Mesendoderm (in vitro differentiated cells): ENCODE measurements at regions not wholly inside any gene's neighbourhood (a gene's known extent, or its start where the extent isn't known, plus 50 kb on each side); places are given as distances from the start of the nearest gene placed in this dataset.

Experiments used
- DNase-seq: peaks from one replicate; pipeline ENCODE4 v3.0.0; 2013
- H2AK5ac ChIP-seq: 2 replicates; pipeline ENCODE4 v1.6.1; 2013; ENCODE audit warnings: low read length, inconsistent platforms
- H2BK120ac ChIP-seq: 2 replicates; pipeline ENCODE4 v1.6.1; 2013; ENCODE audit warnings: low read depth, mild to moderate bottlenecking, low read length, moderate library complexity, mixed read lengths
- H2BK15ac ChIP-seq: replicated peaks from 2 replicates; pipeline ENCODE4 v1.6.1; 2013; ENCODE audit warnings: low read depth, mild to moderate bottlenecking, moderate library complexity
- H2BK5ac ChIP-seq: 2 replicates; pipeline ENCODE4 v1.6.1; 2013; ENCODE audit warnings: low read length, inconsistent platforms
- H3K18ac ChIP-seq: 2 replicates; pipeline ENCODE4 v1.6.1; 2013; ENCODE audit warnings: mild to moderate bottlenecking, low read length, mixed read lengths
- H3K23ac ChIP-seq: one replicate; pipeline ENCODE4 v1.6.1; 2013; ENCODE audit warnings: low read length
- H3K27ac ChIP-seq: 2 replicates; pipeline ENCODE4 v1.5.1; 2013; ENCODE audit warnings: low read depth, mild to moderate bottlenecking, inconsistent platforms, low read length, moderate library complexity
- H3K27me3 ChIP-seq: 2 replicates; pipeline ENCODE4 v1.6.1; 2013; ENCODE audit warnings: low read length, control low read depth, mild to moderate bottlenecking, inconsistent platforms; ENCODE audit not compliant: insufficient read depth, poor library complexity
- H3K36me3 ChIP-seq: 2 replicates; pipeline ENCODE4 v1.6.1; 2013; ENCODE audit warnings: low read length, inconsistent platforms; ENCODE audit not compliant: control insufficient read depth, insufficient read depth
- H3K4ac ChIP-seq: one replicate; pipeline ENCODE4 v1.6.1; 2013; ENCODE audit warnings: low read depth, mild to moderate bottlenecking, low read length, moderate library complexity
- H3K4me1 ChIP-seq: 2 replicates; pipeline ENCODE4 v1.6.1; 2013; ENCODE audit warnings: low read depth, low read length, inconsistent platforms; ENCODE audit not compliant: control insufficient read depth
- H3K4me2 ChIP-seq: 2 replicates; pipeline ENCODE4 v1.6.1; 2013; ENCODE audit warnings: low read length
- H3K4me3 ChIP-seq: 2 replicates; pipeline ENCODE4 v1.5.1; 2013; ENCODE audit warnings: mild to moderate bottlenecking, low read length
- H3K56ac ChIP-seq: one replicate; pipeline ENCODE4 v1.6.1; 2013; ENCODE audit warnings: low read length
- H3K79me1 ChIP-seq: 2 replicates; pipeline ENCODE4 v1.6.1; 2013; ENCODE audit warnings: low read length, inconsistent platforms
- H3K79me2 ChIP-seq: 2 replicates; pipeline ENCODE4 v1.6.1; 2013; ENCODE audit warnings: mild to moderate bottlenecking, low read length; ENCODE audit not compliant: control insufficient read depth, insufficient read depth
- H3K9ac ChIP-seq: 2 replicates; pipeline ENCODE4 v1.6.1; 2013; ENCODE audit warnings: low read length, inconsistent platforms
- H4K5ac ChIP-seq: one replicate; pipeline ENCODE4 v1.6.1; 2013; ENCODE audit warnings: low read length
- H4K8ac ChIP-seq: one replicate; pipeline ENCODE4 v1.6.1; 2013; ENCODE audit warnings: low read depth, mild to moderate bottlenecking, control low read depth, low read length, moderate library complexity
- WGBS: extraction: QIAGEN DNeasy Blood & Tissue Kit; methylation state at CpG from one replicate; pipeline ENCODE4 v1.1.7; 2013; ENCODE audit warnings: low lambda C conversion rate, missing lambda C conversion rate; ENCODE audit not compliant: insufficient coverage; ENCODE audit errors: extremely low coverage; 5-methylcytosine and 5-hydroxymethylcytosine counted together

DNA sequence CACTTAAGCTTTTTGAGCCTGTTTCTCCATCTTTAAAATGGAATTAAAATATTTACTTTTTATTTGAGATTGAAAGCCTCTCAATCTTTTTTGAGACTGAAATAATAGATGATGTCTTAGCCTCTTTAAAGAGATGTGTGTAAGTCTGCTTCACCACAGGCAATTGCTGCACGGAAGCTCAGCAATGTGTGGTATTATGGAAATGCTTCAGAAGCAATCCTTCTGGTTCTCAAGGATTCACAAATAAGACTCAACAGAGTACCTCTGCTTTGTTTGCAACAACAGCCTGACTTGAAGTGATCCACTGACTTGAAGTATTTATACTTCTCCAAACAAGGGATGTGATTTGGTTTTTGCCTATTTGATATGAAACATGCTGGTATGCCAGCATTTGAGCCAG, 332.0 kb upstream of the RASGRP1 start:
- no CpG with 5 or more reads among the region's 1 CpG for WGBS
- Histone ChIP-seq H4K8ac (no peak overlapping the region), H3K56ac (no peak overlapping the region), H2AK5ac (no peak overlapping the region), H3K4me1 (no peaks in the 10 kb centered on the region), H3K4me2 (no peak overlapping the region), H2BK5ac (no peak overlapping the region), H3K27ac (no peak overlapping the region), H3K18ac (no peak overlapping the region), H3K4me3 (no peak overlapping the region), H3K4ac (no peak overlapping the region), H3K36me3 (no peaks in the 10 kb centered on the region), H4K5ac (no peak overlapping the region), H2BK120ac (no peak overlapping the region), H3K79me2 (no peaks in the 10 kb centered on the region), H3K9ac (no peak overlapping the region), H3K79me1 (no peaks in the 10 kb centered on the region), H2BK15ac (no peak overlapping the region), H3K23ac (no peak overlapping the region), H3K27me3 (no peaks in the 10 kb centered on the region)
- no peak for DNase-seq

DNA sequence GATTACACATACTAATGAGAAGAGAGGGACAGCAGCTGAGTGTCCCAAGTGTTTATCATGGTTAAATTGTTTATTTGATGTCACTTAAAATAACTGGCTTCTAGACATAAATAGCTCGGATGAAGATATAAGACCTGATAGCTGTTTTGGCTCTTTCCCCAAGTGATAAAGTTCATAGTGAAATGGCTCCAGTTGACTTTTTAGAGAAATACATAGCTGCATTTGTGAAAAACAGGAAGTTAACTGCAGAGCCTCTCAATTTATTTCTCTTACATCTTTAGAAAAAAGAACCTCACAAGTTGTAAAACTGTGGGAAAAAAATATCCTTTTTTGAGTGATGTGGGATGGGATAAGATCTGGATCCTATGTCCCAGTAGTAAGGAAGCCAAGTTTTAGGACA, 332.9 kb upstream of the RASGRP1 start:
- H2BK15ac ChIP-seq, result no peak overlapping the region
- no peak overlapping the region for H4K8ac ChIP-seq
- H2BK120ac ChIP-seq, result no peak overlapping the region
- no peaks in the 10 kb centered on the region for H3K36me3 ChIP-seq
- H3K79me1 ChIP-seq, result no peaks in the 10 kb centered on the region
- no peak overlapping the region for H2AK5ac ChIP-seq
- no peaks in the 10 kb centered on the region for H3K4me1 ChIP-seq
- H3K79me2 ChIP-seq, result no peaks in the 10 kb centered on the region
- H2BK5ac ChIP-seq, result no peak overlapping the region
- DNase-seq, result no peak
- H3K18ac ChIP-seq, result no peak overlapping the region
- WGBS, result no CpG with 5 or more reads among the region's 1 CpG
- no peak overlapping the region for H4K5ac ChIP-seq
- H3K4ac ChIP-seq, result no peak overlapping the region
- H3K56ac ChIP-seq, result no peak overlapping the region
- no peak overlapping the region for H3K4me3 ChIP-seq
- no peak overlapping the region for H3K4me2 ChIP-seq
- no peaks in the 10 kb centered on the region for H3K27me3 ChIP-seq
- H3K23ac ChIP-seq, result no peak overlapping the region
- H3K27ac ChIP-seq, result no peak overlapping the region
- no peak overlapping the region for H3K9ac ChIP-seq

DNA sequence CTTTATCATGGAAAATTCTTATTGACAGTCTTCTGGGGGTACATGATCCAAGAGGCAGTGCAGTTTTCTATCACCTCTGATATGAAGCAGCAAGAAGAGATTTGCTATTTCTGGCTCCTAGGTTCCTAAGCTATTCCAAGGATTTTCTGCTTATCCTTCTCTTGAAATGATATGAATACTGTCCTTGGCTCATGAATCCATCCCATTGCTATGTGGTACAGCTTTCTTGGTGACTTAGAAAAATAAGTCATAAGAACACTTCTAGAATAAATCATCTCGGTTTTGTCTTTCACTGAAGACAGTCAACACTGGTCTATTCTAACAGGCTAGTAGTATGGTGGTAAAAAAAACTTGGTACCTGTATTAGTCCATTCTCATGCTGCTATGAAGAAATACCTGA, 333.6 kb upstream of the RASGRP1 start:
- H3K4me1 ChIP-seq, result no peaks in the 10 kb centered on the region
- H4K8ac ChIP-seq, result no peak overlapping the region
- no peak overlapping the region for H2BK5ac ChIP-seq
- no peak overlapping the region for H3K4me3 ChIP-seq
- no peak overlapping the region for H2BK15ac ChIP-seq
- H2BK120ac ChIP-seq, result no peak overlapping the region
- DNase-seq, result no peak
- no peaks in the 10 kb centered on the region for H3K79me1 ChIP-seq
- H3K18ac ChIP-seq, result no peak overlapping the region
- no peaks in the 10 kb centered on the region for H3K27me3 ChIP-seq
- no peak overlapping the region for H2AK5ac ChIP-seq
- H3K79me2 ChIP-seq, result no peaks in the 10 kb centered on the region
- no peak overlapping the region for H3K9ac ChIP-seq
- no CpG with 5 or more reads among the region's 1 CpG for WGBS
- no peak overlapping the region for H3K56ac ChIP-seq
- H3K4ac ChIP-seq, result no peak overlapping the region
- no peak overlapping the region for H3K23ac ChIP-seq
- H3K4me2 ChIP-seq, result no peak overlapping the region
- H3K36me3 ChIP-seq, result no peaks in the 10 kb centered on the region
- no peak overlapping the region for H4K5ac ChIP-seq
- no peak overlapping the region for H3K27ac ChIP-seq

DNA sequence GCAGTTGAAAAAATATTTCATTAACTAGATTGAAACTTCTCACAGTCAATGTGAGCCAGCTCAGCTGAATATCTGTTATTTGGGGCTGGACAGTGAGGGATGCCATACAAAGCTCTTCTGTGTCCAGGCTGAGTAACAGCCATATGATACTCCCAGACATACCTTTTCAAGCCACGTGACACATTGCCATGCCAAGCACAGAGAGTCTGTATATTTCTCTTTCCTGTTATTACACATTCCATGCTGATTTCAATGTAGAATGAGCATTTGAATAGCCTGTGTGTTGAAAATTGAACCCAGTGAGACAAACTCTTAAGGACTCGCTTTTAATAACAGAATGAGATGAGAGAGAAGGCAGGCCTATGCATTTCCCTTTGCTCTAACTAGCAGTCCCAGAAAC, 334.7 kb upstream of the RASGRP1 start:
- Histone ChIP-seq H3K79me2 (no peaks in the 10 kb centered on the region), H3K4me1 (no peaks in the 10 kb centered on the region), H3K27ac (no peak overlapping the region), H2BK5ac (no peak overlapping the region), H3K27me3 (no peaks in the 10 kb centered on the region), H2BK120ac (no peak overlapping the region), H3K56ac (no peak overlapping the region), H3K4me2 (no peak overlapping the region), H3K36me3 (no peaks in the 10 kb centered on the region), H3K4me3 (no peak overlapping the region), H3K4ac (no peak overlapping the region), H3K79me1 (no peaks in the 10 kb centered on the region), H4K5ac (no peak overlapping the region), H3K9ac (no peak overlapping the region), H2AK5ac (no peak overlapping the region), H4K8ac (no peak overlapping the region), H3K23ac (no peak overlapping the region), H3K18ac (no peak overlapping the region), H2BK15ac (no peak overlapping the region)
- no peak for DNase-seq
- no CpG with 5 or more reads among the region's 2 CpGs for WGBS

DNA sequence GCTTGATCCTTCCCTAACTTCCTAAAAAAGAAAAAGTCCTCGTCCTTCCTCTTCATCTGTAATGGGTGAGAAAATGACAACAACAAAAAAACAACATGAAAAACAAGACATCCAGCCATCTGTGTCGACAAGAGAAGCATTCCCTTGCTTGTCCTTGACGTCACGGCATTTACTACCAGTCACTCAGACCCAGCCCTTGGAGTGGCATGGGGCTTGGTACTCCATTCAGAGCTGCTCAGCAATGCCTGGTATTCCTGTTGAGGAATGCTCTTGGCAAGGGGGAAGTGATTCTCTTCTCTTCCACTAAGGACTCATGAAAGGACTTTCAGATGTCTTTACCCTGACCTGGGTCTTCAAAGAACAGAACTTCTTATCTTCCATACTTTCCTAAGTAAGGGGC, 339.7 kb upstream of the RASGRP1 start:
- Histone ChIP-seq H3K4ac (no peak overlapping the region), H3K27ac (no peak overlapping the region), H3K9ac (no peak overlapping the region), H3K56ac (no peak overlapping the region), H2BK120ac (no peak overlapping the region), H4K5ac (no peak overlapping the region), H2AK5ac (no peak overlapping the region), H3K4me1 (no peaks in the 10 kb centered on the region), H3K79me2 (no peaks in the 10 kb centered on the region), H3K4me2 (no peak overlapping the region), H3K4me3 (no peak overlapping the region), H3K27me3 (no peaks in the 10 kb centered on the region), H3K79me1 (no peaks in the 10 kb centered on the region), H3K23ac (no peak overlapping the region), H2BK15ac (no peak overlapping the region), H2BK5ac (no peak overlapping the region), H3K18ac (no peak overlapping the region), H3K36me3 (no peaks in the 10 kb centered on the region), H4K8ac (no peak overlapping the region)
- peak; percentile 14 for DNase-seq
- WGBS, result no CpG with 5 or more reads among the region's 4 CpGs

DNA sequence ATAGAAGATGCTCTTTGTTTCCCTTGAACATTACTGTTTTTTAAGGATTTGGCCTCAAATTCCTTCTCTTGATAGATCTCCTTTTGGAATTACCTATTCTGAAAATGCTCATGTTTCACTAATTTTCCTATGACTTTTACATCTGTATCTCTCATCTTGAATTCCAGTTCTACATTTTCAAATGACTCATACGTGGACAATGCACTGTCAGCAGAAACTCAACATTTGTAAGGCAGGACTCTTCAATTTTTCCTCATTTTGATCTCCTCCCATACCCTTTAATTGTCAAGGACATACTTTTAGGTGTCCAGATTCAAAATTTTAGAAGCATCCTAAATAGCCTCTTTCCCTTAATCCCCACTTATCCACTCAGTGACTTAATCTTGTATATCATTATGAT, 341.0 kb upstream of the RASGRP1 start:
- H3K36me3 ChIP-seq, result no peaks in the 10 kb centered on the region
- no peak overlapping the region for H2BK5ac ChIP-seq
- WGBS, result no CpG with 5 or more reads among the region's 1 CpG
- H3K56ac ChIP-seq, result no peak overlapping the region
- H2AK5ac ChIP-seq, result no peak overlapping the region
- H3K4me3 ChIP-seq, result no peak overlapping the region
- H2BK15ac ChIP-seq, result no peak overlapping the region
- H3K27me3 ChIP-seq, result no peaks in the 10 kb centered on the region
- no peak overlapping the region for H3K9ac ChIP-seq
- no peak overlapping the region for H2BK120ac ChIP-seq
- no peak overlapping the region for H3K4ac ChIP-seq
- no peak overlapping the region for H3K18ac ChIP-seq
- H3K23ac ChIP-seq, result no peak overlapping the region
- H3K4me1 ChIP-seq, result no peaks in the 10 kb centered on the region
- no peak overlapping the region for H3K4me2 ChIP-seq
- H4K5ac ChIP-seq, result no peak overlapping the region
- H3K79me1 ChIP-seq, result no peaks in the 10 kb centered on the region
- H4K8ac ChIP-seq, result no peak overlapping the region
- no peaks in the 10 kb centered on the region for H3K79me2 ChIP-seq
- H3K27ac ChIP-seq, result no peak overlapping the region
- no peak for DNase-seq
